ENCODE measurements at regions not wholly inside any gene's neighbourhood (a gene's known extent, or its start where the extent isn't known, plus 50 kb on each side); places are given as distances from the start of the nearest gene placed in this dataset.

GRCh38 chr6:44663860-44664634 lies 276.5 kb downstream of the CDC5L start:
- TF ChIP-seq CTCF (IDR thresholded peaks at IDR 0.05; ENCODE audit: control insufficient read depth, insufficient read depth, low read depth, low read length, missing control alignments), result no peak
- DNase-seq (ENCODE audit: low read depth), result no peak
- no peak overlapping the region for H3K4me3 ChIP-seq (ENCODE audit: control insufficient read depth, low read depth, low read length)

GRCh38 chr6:44664716-44665115 lies 277.2 kb downstream of the CDC5L start:
- no peak for TF ChIP-seq CTCF (IDR thresholded peaks at IDR 0.05; ENCODE audit: control insufficient read depth, insufficient read depth, low read depth, low read length, missing control alignments)
- no peak overlapping the region for H3K4me3 ChIP-seq (ENCODE audit: control insufficient read depth, low read depth, low read length)
- no peak for DNase-seq (ENCODE audit: low read depth)

- DNase-seq (ENCODE audit: low read depth), result no peak
- no peak for TF ChIP-seq CTCF (IDR thresholded peaks at IDR 0.05; ENCODE audit: control insufficient read depth, insufficient read depth, low read depth, low read length, missing control alignments)
- H3K4me3 ChIP-seq (ENCODE audit: control insufficient read depth, low read depth, low read length), result no peak overlapping the region
Measured at GRCh38 chr6:44665143-44665542, 277.6 kb downstream of the CDC5L start.

- DNase-seq (ENCODE audit: low read depth), result no peak
- no peak for TF ChIP-seq CTCF (IDR thresholded peaks at IDR 0.05; ENCODE audit: control insufficient read depth, insufficient read depth, low read depth, low read length, missing control alignments)
- H3K4me3 ChIP-seq (ENCODE audit: control insufficient read depth, low read depth, low read length), result no peak overlapping the region
Measured at GRCh38 chr6:44665683-44666082, 278.2 kb downstream of the CDC5L start.

- no peak for DNase-seq (ENCODE audit: low read depth)
- no peak for TF ChIP-seq CTCF (IDR thresholded peaks at IDR 0.05; ENCODE audit: control insufficient read depth, insufficient read depth, low read depth, low read length, missing control alignments)
- no peak overlapping the region for H3K4me3 ChIP-seq (ENCODE audit: control insufficient read depth, low read depth, low read length)
Measured at GRCh38 chr6:44666324-44666723, 278.8 kb downstream of the CDC5L start.

- no peak overlapping the region for H3K4me3 ChIP-seq (ENCODE audit: control insufficient read depth, low read depth, low read length)
- peak; percentile 93 for DNase-seq (ENCODE audit: low read depth)
- no peak for TF ChIP-seq CTCF (IDR thresholded peaks at IDR 0.05; ENCODE audit: control insufficient read depth, insufficient read depth, low read depth, low read length, missing control alignments)
Measured at GRCh38 chr6:44667226-44667625, 279.7 kb downstream of the CDC5L start.

Data from AG09309 (cell line).